Sigmoid colon (tissue), 6 donors: ENCODE measurements at regions not wholly inside any gene's neighbourhood (a gene's known extent, or its start where the extent isn't known, plus 50 kb on each side); places are given as distances from the start of the nearest gene placed in this dataset.
A peak's percentile ranks its signal among the peaks of the same experiment; 100 is the strongest.

Experiments used
- DNase-seq: peaks from one replicate; pipeline ENCODE4 v3.0.0-alpha.2; 2019
- H3K27ac ChIP-seq, 4 donors: fragments of 200-600 bp; sonication (generic); one replicate each; pipeline ENCODE4 v1.5.1; 2016 to 2019; ENCODE audit warnings: mild to moderate bottlenecking in 1 of 4
- H3K27me3 ChIP-seq, 3 donors: fragments of 200-600 bp; sonication (generic); one replicate each; pipeline ENCODE4 v1.5.1; 2019; ENCODE audit warnings: mild to moderate bottlenecking in 1 of 3
- H3K36me3 ChIP-seq, 4 donors: fragments of 200-600 bp; sonication (generic); one replicate each; pipeline ENCODE4 v1.5.1; 2016 to 2019
- H3K4me1 ChIP-seq, 4 donors: fragments of 200-600 bp; sonication (generic); one replicate each; pipeline ENCODE4 v1.5.1; 2017 to 2019
- H3K4me3 ChIP-seq, 4 donors: fragments of 200-600 bp; sonication (generic); one replicate each; pipeline ENCODE4 v1.5.1; 2017 to 2019; ENCODE audit warnings: mild to moderate bottlenecking in 2 of 4, moderate library complexity in 1 of 4
- H3K9me3 ChIP-seq, 4 donors: fragments of 200-600 bp in 3 of 4; sonication (generic) in 3 of 4; one replicate each; pipeline versions ENCODE4 v1.5.1 to v1.6.1; 2013 to 2019
- EP300 ChIP-seq, 4 donors: sonication (generic); formaldehyde crosslinking; IDR thresholded peaks; one replicate each; pipeline ENCODE4 v1.6.1; 2017; ENCODE audit warnings: antibody characterized with exemption in 4 of 4
- POLR2A ChIP-seq, 2 donors: fragments of 450-650 bp; IDR thresholded peaks; one replicate each; pipeline ENCODE4 v1.6.1; 2016; ENCODE audit warnings: antibody characterized with exemption in 2 of 2, mild to moderate bottlenecking in 2 of 2, moderate library complexity in 2 of 2
- POLR2AphosphoS5 ChIP-seq, 4 donors: sonication (generic); formaldehyde crosslinking; IDR thresholded peaks; one replicate each; pipeline ENCODE4 v1.6.1; 2017; ENCODE audit warnings: antibody characterized with exemption in 4 of 4
- WGBS, 2 donors: extraction: QIAGEN DNeasy Blood & Tissue Kit; methylation state at CpG; one replicate each; pipeline ENCODE4 v1.1.7; 2013; 5-methylcytosine and 5-hydroxymethylcytosine counted together
- intact Hi-C: fragments of 100-400 bp; cut with DNase I; formaldehyde crosslinking; loops from one replicate; pipeline ENCODE4 v1.15.1; 2023
- TF ChIP-seq, protein P1 (sequence below), 4 experiments: fragments of 450-650 bp in 3 of 4; fragments of 200-600 bp in 1 of 4; IDR thresholded peaks; one replicate each; pipeline ENCODE4 v1.5.1; 2016 to 2019; ENCODE audit warnings: antibody characterized with exemption in 4 of 4, mild to moderate bottlenecking in 3 of 4, moderate library complexity in 2 of 4
- donor health status: healthy with polysubstance abuse.
- donor health status: healthy.

DNA sequence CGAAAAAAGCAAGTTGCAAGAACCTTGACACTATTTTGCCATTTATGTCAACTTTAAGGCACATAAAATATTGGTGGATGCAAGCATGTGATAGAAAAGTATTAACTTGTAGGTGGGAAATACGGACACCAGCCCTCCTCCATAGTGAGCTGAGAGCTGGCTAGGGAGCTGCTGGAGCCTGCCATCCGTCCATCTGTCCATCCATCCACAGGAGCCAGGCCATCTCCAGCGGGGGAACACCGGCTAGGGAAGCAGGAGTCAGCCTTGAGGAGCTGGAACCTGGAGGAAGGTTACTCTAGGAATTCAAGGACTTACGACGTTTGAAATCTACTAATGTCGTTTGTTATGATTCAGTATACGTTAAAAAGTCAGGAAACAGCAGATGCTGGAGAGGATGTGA, 120.7 kb upstream of the C14orf180 start:
- peaks cover 0 to 15% (median 10%) of the 10 kb centered on the region in 4 donors for H3K4me1 ChIP-seq
- no peaks in the 10 kb centered on the region for H3K36me3 ChIP-seq
- H3K9me3 ChIP-seq, result no peaks in the 10 kb centered on the region
- no peak overlapping the region for H3K27ac ChIP-seq
- no peak for DNase-seq
- 65 to 68% methylated on average over 9 of the region's 9 CpGs for WGBS, 2 donors
- no peak for TF ChIP-seq POLR2A (IDR thresholded peaks at IDR 0.05)
- TF ChIP-seq, protein P1, sequence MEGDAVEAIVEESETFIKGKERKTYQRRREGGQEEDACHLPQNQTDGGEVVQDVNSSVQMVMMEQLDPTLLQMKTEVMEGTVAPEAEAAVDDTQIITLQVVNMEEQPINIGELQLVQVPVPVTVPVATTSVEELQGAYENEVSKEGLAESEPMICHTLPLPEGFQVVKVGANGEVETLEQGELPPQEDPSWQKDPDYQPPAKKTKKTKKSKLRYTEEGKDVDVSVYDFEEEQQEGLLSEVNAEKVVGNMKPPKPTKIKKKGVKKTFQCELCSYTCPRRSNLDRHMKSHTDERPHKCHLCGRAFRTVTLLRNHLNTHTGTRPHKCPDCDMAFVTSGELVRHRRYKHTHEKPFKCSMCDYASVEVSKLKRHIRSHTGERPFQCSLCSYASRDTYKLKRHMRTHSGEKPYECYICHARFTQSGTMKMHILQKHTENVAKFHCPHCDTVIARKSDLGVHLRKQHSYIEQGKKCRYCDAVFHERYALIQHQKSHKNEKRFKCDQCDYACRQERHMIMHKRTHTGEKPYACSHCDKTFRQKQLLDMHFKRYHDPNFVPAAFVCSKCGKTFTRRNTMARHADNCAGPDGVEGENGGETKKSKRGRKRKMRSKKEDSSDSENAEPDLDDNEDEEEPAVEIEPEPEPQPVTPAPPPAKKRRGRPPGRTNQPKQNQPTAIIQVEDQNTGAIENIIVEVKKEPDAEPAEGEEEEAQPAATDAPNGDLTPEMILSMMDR (IDR thresholded peaks at IDR 0.05), result no peak
- TF ChIP-seq EP300 (IDR thresholded peaks at IDR 0.05), result no peak
- TF ChIP-seq POLR2AphosphoS5 (IDR thresholded peaks at IDR 0.05), result no peak
- intact Hi-C loops, result no loop called here
- H3K27me3 ChIP-seq, result peaks cover 10 to 70% (median 17%) of the 10 kb centered on the region in 3 donors
- no peak overlapping the region for H3K4me3 ChIP-seq

DNA sequence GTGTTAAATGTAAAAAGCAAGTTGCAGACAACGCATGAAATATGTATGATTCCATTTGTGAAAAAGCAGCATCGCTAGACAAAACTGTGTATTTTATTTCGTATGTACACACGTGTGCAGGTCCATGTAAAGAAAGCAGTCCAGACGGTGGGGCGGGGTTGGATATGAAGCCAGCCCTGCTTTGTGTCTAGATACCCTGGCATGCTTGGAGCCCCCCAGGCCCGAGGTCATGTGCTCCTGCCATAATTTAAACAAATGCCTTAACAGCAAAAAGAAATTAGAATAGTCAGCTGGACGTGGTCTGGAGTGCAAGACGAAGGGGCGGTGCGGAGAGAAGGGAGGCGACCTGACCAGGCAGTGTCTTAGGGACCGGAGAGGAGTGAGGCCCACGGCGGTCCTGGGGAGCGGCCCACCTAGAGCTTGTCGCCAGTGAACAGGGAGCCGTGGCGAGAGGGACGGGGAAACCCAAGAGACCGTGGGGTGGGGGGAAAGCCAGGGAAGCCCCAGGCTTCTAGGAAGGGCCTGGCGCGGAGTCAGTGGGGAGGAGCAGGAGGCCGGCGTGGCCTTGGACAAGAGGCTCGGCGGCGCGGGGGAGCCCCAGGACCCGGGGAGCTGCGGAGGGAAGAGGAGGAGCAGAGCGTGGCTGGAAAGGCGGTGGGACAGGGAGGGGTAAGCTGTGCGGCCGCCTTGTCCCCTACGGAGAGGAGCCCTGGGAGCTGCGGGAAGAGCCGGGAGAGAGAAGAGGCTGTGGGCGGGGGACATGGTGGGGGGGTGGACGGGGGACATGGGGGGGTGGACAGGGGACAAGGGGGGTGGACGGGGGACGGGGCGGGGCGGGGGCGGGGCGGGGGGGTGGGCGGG, 118.5 kb upstream of the C14orf180 start:
- Histone ChIP-seq H3K27me3 (peaks cover 10 to 67% (median 27%) of the 10 kb centered on the region in 3 donors), H3K27ac (no peak overlapping the region), H3K4me3 (peak overlapping the region in 2 of 4 donors; percentile 17 to 28), H3K4me1 (peaks cover 0 to 15% (median 10%) of the 10 kb centered on the region in 4 donors), H3K36me3 (no peaks in the 10 kb centered on the region), H3K9me3 (no peaks in the 10 kb centered on the region)
- DNase-seq, result no peak
- TF ChIP-seq POLR2A (IDR thresholded peaks at IDR 0.05), result no peak
- TF ChIP-seq POLR2AphosphoS5 (IDR thresholded peaks at IDR 0.05), result no peak
- no peak for TF ChIP-seq EP300 (IDR thresholded peaks at IDR 0.05)
- TF ChIP-seq, protein P1 (IDR thresholded peaks at IDR 0.05), result no peak
- WGBS, 2 donors, result 15 to 19% methylated on average over 40 to 43 of the region's 47 CpGs
- intact Hi-C loops, result no loop called here

DNA sequence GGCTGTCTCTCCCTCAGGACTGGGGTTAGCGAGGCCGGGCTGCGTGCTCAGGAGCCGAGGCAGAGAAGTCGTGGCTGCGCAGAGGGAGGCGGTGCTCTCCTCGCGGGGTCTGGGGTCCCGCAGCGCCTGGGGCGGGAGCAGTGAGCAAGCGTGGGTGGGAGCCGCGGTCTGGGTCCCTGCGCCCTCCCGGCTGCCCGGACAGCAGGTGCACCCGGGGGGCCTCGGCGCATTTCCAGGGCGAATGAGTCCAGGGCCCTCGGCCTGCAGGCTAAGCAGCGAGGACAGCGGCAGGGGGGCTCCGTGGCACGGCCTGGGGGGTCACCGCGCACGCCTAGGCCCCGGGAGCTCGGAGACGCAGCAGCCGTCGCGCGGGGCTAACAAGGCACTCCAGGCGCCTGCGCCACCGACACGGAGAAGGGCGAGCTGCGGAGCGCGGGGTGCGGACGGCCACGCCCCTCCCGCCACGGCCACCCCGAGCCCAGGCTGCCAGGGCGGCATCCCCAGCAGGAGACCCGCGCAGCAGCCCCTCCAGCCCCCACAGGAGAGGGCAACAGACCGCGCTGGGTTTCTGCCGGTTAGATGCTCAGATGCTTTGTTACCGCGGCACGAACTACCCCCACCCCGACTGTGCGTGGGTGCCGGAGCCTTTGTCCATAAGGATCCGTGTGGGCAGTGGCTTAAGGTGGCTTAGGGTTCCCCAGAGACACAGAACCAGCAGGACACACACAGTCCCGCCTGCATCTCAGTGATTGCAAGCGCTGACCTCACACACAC, 117.7 kb upstream of the C14orf180 start:
- intact Hi-C loops, result no loop called here
- no peak for DNase-seq
- no peaks in the 10 kb centered on the region for H3K9me3 ChIP-seq
- H3K4me3 ChIP-seq, result peak overlapping the region in 2 of 4 donors; percentile 35 to 40
- whole genome bisulfite sequencing, 2 donors, result 3 to 7% methylated on average over 66 of the region's 66 CpGs
- H3K27ac ChIP-seq, result no peak overlapping the region
- no peaks in the 10 kb centered on the region for H3K36me3 ChIP-seq
- H3K4me1 ChIP-seq, result peaks cover 0 to 15% (median 10%) of the 10 kb centered on the region in 4 donors
- TF ChIP-seq, protein P1 (IDR thresholded peaks at IDR 0.05), result no peak
- TF ChIP-seq EP300 (IDR thresholded peaks at IDR 0.05), result no peak
- no peak for TF ChIP-seq POLR2A (IDR thresholded peaks at IDR 0.05)
- TF ChIP-seq POLR2AphosphoS5 (IDR thresholded peaks at IDR 0.05), result no peak
- H3K27me3 ChIP-seq, result peaks cover 10 to 66% (median 27%) of the 10 kb centered on the region in 3 donors

DNA sequence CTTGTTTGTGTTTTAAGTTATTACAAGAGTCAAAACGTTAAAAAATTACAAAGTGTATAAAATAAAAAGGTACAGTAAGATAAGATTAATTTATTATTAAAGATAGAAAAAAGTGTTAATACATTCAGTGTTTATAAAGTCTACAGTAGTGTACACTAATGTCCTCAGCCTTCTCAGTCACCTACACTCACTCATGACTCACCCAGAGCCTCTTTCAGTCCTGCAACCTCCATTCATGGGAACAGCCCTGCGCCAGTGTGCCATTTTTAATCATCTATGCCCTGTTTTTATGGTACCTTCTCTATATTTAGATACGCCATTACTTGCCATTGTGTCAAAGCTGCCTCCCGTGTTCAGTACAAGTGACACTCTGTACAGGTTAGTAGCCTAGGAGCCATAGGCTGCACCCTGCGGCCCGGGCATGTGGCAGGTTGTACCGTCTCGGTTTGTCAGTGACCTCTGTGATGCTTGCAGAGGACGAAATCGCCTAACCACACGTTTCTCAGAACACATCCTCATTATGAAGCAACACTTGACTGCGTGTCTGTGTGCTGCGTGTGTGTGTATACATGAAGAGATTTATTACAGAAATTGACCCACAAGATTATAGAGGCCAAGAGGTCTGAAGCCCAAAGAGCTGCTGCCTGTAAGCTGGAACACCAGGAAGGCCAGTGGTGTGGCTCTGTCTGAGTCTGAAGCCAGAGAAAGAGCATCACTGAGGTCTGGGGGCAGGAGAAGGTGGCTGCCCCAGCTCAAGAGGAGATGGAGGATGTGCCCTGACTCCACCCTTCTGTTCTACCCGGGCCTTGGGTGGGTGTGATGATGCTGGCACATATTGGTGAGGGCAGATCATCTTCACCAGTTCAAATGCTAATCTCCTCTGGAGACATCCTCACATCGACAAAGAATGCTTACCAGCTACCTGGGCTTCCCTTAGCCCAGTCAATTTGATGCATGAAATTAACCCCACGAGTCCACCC, 116.6 kb upstream of the C14orf180 start:
- DNase-seq, result no peak
- no peak overlapping the region for H3K4me3 ChIP-seq
- 53 to 72% methylated on average over 16 of the region's 16 CpGs for WGBS, 2 donors
- no peaks in the 10 kb centered on the region for H3K36me3 ChIP-seq
- no peaks in the 10 kb centered on the region for H3K9me3 ChIP-seq
- no peak overlapping the region for H3K27ac ChIP-seq
- TF ChIP-seq POLR2AphosphoS5 (IDR thresholded peaks at IDR 0.05) (no peak), POLR2A (IDR thresholded peaks at IDR 0.05) (no peak), EP300 (IDR thresholded peaks at IDR 0.05) (no peak)
- TF ChIP-seq, protein P1 (IDR thresholded peaks at IDR 0.05), result no peak
- peaks cover 10 to 57% (median 27%) of the 10 kb centered on the region in 3 donors for H3K27me3 ChIP-seq
- peaks cover 0 to 15% (median 10%) of the 10 kb centered on the region in 4 donors for H3K4me1 ChIP-seq
- intact Hi-C loops, result no loop called here
